ENCODE measurements at regions not wholly inside any gene's neighbourhood (a gene's known extent, or its start where the extent isn't known, plus 50 kb on each side); places are given as distances from the start of the nearest gene placed in this dataset.

- no peaks in the 10 kb centered on the region for H3K79me2 ChIP-seq (ENCODE audit: low read length)
- DNase-seq, result no peak
- no peaks in the 10 kb centered on the region for H3K9me2 ChIP-seq (replicated peaks; ENCODE audit: insufficient read depth, low read length)
- H4K20me1 ChIP-seq (ENCODE audit: insufficient read depth, low read length), result no peaks in the 10 kb centered on the region
- no peak for TF ChIP-seq EZH2phosphoT487 (IDR thresholded peaks at IDR 0.05; ENCODE audit: low read length)
- TF ChIP-seq, protein P1, sequence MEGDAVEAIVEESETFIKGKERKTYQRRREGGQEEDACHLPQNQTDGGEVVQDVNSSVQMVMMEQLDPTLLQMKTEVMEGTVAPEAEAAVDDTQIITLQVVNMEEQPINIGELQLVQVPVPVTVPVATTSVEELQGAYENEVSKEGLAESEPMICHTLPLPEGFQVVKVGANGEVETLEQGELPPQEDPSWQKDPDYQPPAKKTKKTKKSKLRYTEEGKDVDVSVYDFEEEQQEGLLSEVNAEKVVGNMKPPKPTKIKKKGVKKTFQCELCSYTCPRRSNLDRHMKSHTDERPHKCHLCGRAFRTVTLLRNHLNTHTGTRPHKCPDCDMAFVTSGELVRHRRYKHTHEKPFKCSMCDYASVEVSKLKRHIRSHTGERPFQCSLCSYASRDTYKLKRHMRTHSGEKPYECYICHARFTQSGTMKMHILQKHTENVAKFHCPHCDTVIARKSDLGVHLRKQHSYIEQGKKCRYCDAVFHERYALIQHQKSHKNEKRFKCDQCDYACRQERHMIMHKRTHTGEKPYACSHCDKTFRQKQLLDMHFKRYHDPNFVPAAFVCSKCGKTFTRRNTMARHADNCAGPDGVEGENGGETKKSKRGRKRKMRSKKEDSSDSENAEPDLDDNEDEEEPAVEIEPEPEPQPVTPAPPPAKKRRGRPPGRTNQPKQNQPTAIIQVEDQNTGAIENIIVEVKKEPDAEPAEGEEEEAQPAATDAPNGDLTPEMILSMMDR (IDR thresholded peaks at IDR 0.05; ENCODE audit: low read length), result no peak
- no peak for TF ChIP-seq EZH2 (optimal IDR thresholded peaks at IDR 0.05; ENCODE audit: low read depth, low read length)
- no peaks in the 10 kb centered on the region for H3K36me3 ChIP-seq (replicated peaks; ENCODE audit: insufficient read depth, low read length)
- H3F3A ChIP-seq (ENCODE audit: insufficient read depth, low read length), result no peaks in the 10 kb centered on the region
- no peaks in the 10 kb centered on the region for H3K4me1 ChIP-seq (ENCODE audit: low read length)
- H3K4me3 ChIP-seq (ENCODE audit: low read length), result no peak overlapping the region
- no peaks in the 10 kb centered on the region for H3K9me3 ChIP-seq (replicated peaks; ENCODE audit: insufficient read depth, low read length)
- H3K27me3 ChIP-seq (replicated peaks; ENCODE audit: insufficient read depth, low read length), result peaks cover 70% of the 10 kb centered on the region
- H3K4me2 ChIP-seq (ENCODE audit: low read depth, low read length), result no peak overlapping the region
- H2AFZ ChIP-seq (ENCODE audit: low read length), result no peak overlapping the region
- H3K27ac ChIP-seq (ENCODE audit: low read length), result no peak overlapping the region
- no peak overlapping the region for H3K9ac ChIP-seq (ENCODE audit: low read length)
These were observed 562.0 kb downstream of the MN1 start for GRCh38 chr22:27239520-27239919.

GRCh38 chr22:27240298-27241075 is 561.1 kb downstream of the MN1 start:
- Histone ChIP-seq H3F3A (ENCODE audit: insufficient read depth, low read length) (no peaks in the 10 kb centered on the region), H3K27me3 (replicated peaks; ENCODE audit: insufficient read depth, low read length) (peaks cover 75% of the 10 kb centered on the region), H3K9ac (ENCODE audit: low read length) (no peak overlapping the region), H3K9me3 (replicated peaks; ENCODE audit: insufficient read depth, low read length) (no peaks in the 10 kb centered on the region), H2AFZ (ENCODE audit: low read length) (no peak overlapping the region), H3K27ac (ENCODE audit: low read length) (no peak overlapping the region), H4K20me1 (ENCODE audit: insufficient read depth, low read length) (no peaks in the 10 kb centered on the region), H3K4me2 (ENCODE audit: low read depth, low read length) (no peak overlapping the region), H3K9me2 (replicated peaks; ENCODE audit: insufficient read depth, low read length) (no peaks in the 10 kb centered on the region), H3K4me1 (ENCODE audit: low read length) (no peaks in the 10 kb centered on the region), H3K4me3 (ENCODE audit: low read length) (no peak overlapping the region), H3K36me3 (replicated peaks; ENCODE audit: insufficient read depth, low read length) (no peaks in the 10 kb centered on the region), H3K79me2 (ENCODE audit: low read length) (no peaks in the 10 kb centered on the region)
- DNase-seq, result no peak
- TF ChIP-seq, protein P1 (IDR thresholded peaks at IDR 0.05; ENCODE audit: low read length), result no peak
- TF ChIP-seq EZH2 (optimal IDR thresholded peaks at IDR 0.05; ENCODE audit: low read depth, low read length), result no peak

- H3K4me2 ChIP-seq (ENCODE audit: low read depth, low read length), result no peak overlapping the region
- no peaks in the 10 kb centered on the region for H3F3A ChIP-seq (ENCODE audit: insufficient read depth, low read length)
- DNase-seq, result no peak
- no peak overlapping the region for H3K4me3 ChIP-seq (ENCODE audit: low read length)
- peaks cover 67% of the 10 kb centered on the region for H3K27me3 ChIP-seq (replicated peaks; ENCODE audit: insufficient read depth, low read length)
- no peak overlapping the region for H2AFZ ChIP-seq (ENCODE audit: low read length)
- no peaks in the 10 kb centered on the region for H3K4me1 ChIP-seq (ENCODE audit: low read length)
- no peak overlapping the region for H3K27ac ChIP-seq (ENCODE audit: low read length)
- H4K20me1 ChIP-seq (ENCODE audit: insufficient read depth, low read length), result no peaks in the 10 kb centered on the region
- H3K79me2 ChIP-seq (ENCODE audit: low read length), result no peaks in the 10 kb centered on the region
- H3K9me2 ChIP-seq (replicated peaks; ENCODE audit: insufficient read depth, low read length), result no peaks in the 10 kb centered on the region
- TF ChIP-seq, protein P1 (IDR thresholded peaks at IDR 0.05; ENCODE audit: low read length), result no peak
- no peak for TF ChIP-seq EZH2phosphoT487 (IDR thresholded peaks at IDR 0.05; ENCODE audit: low read length)
- TF ChIP-seq EZH2 (optimal IDR thresholded peaks at IDR 0.05; ENCODE audit: low read depth, low read length), result no peak
- H3K9ac ChIP-seq (ENCODE audit: low read length), result no peak overlapping the region
- no peaks in the 10 kb centered on the region for H3K9me3 ChIP-seq (replicated peaks; ENCODE audit: insufficient read depth, low read length)
- no peaks in the 10 kb centered on the region for H3K36me3 ChIP-seq (replicated peaks; ENCODE audit: insufficient read depth, low read length)
These were observed 559.9 kb downstream of the MN1 start for GRCh38 chr22:27241430-27242321.

Data from MM.1S (cell line).